ENCODE measurements at regions not wholly inside any gene's neighbourhood (a gene's known extent, or its start where the extent isn't known, plus 50 kb on each side); places are given as distances from the start of the nearest gene placed in this dataset.

DNA sequence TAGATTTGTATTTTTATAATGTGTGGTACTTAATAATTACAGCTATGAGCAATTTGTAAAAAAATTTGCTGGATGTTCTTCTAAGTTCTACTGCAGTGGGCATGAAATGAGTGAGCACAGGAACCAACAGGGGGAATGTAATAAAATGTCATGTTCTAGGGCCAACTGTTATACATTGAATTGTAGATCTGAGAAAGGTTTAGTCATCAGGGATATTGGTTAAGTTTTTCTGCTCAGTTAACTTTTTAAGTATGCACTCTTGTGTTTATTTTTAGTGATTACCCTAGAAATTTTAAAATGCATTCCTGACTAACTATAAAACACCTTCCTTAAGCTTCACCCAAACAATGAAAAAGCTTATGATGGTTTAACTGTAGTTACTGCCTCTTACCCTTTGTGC, 101.8 kb downstream of the CAND1 start:
- TF ChIP-seq POLR2A (IDR thresholded peaks at IDR 0.05), result no peak
- TF ChIP-seq, protein P1, sequence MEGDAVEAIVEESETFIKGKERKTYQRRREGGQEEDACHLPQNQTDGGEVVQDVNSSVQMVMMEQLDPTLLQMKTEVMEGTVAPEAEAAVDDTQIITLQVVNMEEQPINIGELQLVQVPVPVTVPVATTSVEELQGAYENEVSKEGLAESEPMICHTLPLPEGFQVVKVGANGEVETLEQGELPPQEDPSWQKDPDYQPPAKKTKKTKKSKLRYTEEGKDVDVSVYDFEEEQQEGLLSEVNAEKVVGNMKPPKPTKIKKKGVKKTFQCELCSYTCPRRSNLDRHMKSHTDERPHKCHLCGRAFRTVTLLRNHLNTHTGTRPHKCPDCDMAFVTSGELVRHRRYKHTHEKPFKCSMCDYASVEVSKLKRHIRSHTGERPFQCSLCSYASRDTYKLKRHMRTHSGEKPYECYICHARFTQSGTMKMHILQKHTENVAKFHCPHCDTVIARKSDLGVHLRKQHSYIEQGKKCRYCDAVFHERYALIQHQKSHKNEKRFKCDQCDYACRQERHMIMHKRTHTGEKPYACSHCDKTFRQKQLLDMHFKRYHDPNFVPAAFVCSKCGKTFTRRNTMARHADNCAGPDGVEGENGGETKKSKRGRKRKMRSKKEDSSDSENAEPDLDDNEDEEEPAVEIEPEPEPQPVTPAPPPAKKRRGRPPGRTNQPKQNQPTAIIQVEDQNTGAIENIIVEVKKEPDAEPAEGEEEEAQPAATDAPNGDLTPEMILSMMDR (IDR thresholded peaks at IDR 0.05), result no peak
- TF ChIP-seq EP300 (IDR thresholded peaks at IDR 0.05), result no peak
- H3K9me3 ChIP-seq, result no peaks in the 10 kb centered on the region
- no peak overlapping the region for H3K4me3 ChIP-seq
- H3K27me3 ChIP-seq, result no peaks in the 10 kb centered on the region
- H3K4me1 ChIP-seq, result peaks cover 0 to 11% (median 0%) of the 10 kb centered on the region in 4 donors
- no peaks in the 10 kb centered on the region for H3K36me3 ChIP-seq
- H3K27ac ChIP-seq, result no peak overlapping the region
- DNase-seq (ENCODE audit: low spot score in 2 of 2), result no peak

DNA sequence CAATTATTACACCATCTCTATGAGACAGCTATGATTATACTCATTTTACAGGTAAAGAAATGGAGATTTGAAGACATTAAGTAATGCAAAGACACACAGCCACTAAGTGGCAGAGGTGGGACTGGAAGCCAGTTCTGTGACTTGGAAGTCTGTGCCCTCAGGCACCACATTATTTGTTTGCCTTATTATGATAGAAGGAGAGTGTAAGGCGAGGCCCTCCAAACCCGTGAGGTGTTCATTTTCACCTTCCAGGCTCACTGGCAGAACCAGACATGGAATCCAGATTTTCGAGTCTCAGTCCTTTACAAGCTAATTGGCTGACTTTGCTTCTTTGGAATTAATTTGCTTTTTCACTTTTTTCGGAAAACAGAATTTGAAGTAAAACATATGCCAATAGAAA, 107.9 kb downstream of the CAND1 start:
- Histone ChIP-seq H3K4me1 (no peaks in the 10 kb centered on the region), H3K4me3 (no peak overlapping the region), H3K27ac (no peak overlapping the region), H3K9me3 (no peaks in the 10 kb centered on the region), H3K36me3 (no peaks in the 10 kb centered on the region), H3K27me3 (no peaks in the 10 kb centered on the region)
- no peak for TF ChIP-seq POLR2A (IDR thresholded peaks at IDR 0.05)
- no peak for TF ChIP-seq EP300 (IDR thresholded peaks at IDR 0.05)
- TF ChIP-seq, protein P1 (IDR thresholded peaks at IDR 0.05), result no peak
- 93 to 96% methylated on average over 4 of the region's 4 CpGs for WGBS, 2 donors
- no peak for DNase-seq (ENCODE audit: low spot score in 2 of 2)

DNA sequence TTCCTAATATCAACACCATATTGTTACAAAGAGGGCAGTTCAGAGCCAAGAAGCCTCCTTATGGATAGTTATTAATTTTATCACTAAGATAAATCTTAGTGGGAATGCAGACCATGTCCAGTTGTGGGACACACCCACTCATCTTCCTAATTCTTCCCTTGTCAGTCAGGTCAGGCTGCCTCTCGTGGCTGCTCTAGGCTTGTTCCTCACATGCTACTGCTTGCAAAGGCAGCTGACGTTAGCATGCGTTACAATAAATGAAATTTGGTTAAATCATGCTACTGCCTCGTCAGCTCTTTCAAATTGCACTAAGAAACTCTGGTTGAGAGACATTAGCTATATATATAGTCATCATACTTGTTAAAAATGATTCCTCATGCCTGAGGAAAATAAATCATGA, 108.4 kb downstream of the CAND1 start:
- Histone ChIP-seq H3K27ac (no peak overlapping the region), H3K36me3 (no peaks in the 10 kb centered on the region), H3K27me3 (no peaks in the 10 kb centered on the region), H3K4me1 (no peaks in the 10 kb centered on the region), H3K9me3 (no peaks in the 10 kb centered on the region), H3K4me3 (no peak overlapping the region)
- DNase-seq (ENCODE audit: low spot score in 2 of 2), result no peak
- 90 to 91% methylated on average over 4 of the region's 4 CpGs for WGBS, 2 donors
- TF ChIP-seq EP300 (IDR thresholded peaks at IDR 0.05) (no peak), POLR2A (IDR thresholded peaks at IDR 0.05) (no peak)
- TF ChIP-seq, protein P1 (IDR thresholded peaks at IDR 0.05), result no peak

DNA sequence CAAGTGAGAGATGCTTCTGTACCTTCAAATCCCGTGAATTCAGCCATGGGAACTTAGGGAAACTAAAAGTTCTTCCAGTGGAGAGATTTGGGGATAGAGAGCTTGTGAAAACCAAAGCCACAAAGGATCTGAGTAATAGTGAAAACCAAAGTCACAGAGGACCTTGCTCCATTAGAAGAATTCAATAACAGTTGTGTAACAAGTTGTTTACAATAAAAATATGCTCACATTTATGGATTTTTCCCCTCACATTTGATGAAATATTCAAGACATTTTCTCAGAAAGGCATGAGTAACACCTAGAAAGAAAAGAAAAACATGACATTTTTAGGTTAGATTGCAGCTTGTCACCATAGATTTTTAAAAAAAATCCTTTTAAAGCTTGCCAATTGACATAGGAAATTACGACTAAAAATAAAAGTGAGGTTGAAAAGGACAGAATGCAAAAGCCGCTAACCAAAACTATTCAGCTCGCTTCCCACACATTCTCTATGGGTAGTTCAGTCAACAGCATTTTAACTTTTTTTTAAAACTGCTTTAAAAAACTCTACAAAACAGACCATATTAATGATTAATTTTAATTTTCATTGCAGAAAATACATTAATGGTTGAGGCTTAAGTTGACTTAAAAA, 113.2 kb downstream of the CAND1 start:
- Histone ChIP-seq H3K36me3 (no peaks in the 10 kb centered on the region), H3K27me3 (no peaks in the 10 kb centered on the region), H3K9me3 (no peaks in the 10 kb centered on the region), H3K27ac (peak overlapping the region in 1 of 4 donors; percentile 66), H3K4me1 (no peaks in the 10 kb centered on the region), H3K4me3 (no peak overlapping the region)
- no peak for DNase-seq (ENCODE audit: low spot score in 2 of 2)
- WGBS, 2 donors, result 45 to 49% methylated on average over 4 of the region's 4 CpGs
- TF ChIP-seq, protein P1 (IDR thresholded peaks at IDR 0.05), result no peak
- TF ChIP-seq EP300 (IDR thresholded peaks at IDR 0.05), result no peak
- no peak for TF ChIP-seq POLR2A (IDR thresholded peaks at IDR 0.05)

DNA sequence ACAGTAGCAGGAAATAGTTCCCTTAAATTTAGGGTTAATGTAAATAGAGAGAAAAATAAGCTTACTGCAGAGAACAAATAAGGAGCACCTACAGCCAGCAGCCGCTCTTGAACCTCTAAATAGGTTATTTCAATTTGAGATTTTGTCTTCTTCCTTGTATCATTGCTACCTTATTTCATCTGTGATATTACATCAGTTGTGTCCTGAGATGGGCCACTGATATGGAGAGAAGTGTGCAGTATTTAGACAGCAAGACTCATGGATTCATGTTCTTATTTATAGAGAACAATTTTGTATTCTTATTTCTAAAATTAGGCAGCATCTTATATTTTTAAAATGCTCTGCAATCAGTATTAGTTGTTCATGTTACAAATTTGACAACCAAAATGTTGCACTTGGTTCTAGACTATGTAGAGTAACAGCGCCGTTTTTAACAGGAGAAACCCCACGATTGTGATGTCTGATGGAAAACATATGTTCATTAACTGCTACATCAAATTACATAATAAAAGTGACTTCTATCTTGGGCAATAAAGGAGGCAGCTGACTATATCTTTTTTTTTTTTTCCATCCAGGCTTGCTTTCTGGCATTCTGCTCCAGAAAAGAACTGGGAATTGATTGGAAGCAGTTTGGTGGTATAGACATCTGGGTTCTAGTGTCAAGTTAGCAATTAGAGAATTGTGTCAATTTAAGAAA, 117.9 kb downstream of the CAND1 start:
- Histone ChIP-seq H3K36me3 (no peaks in the 10 kb centered on the region), H3K27me3 (no peaks in the 10 kb centered on the region), H3K9me3 (no peaks in the 10 kb centered on the region), H3K27ac (no peak overlapping the region), H3K4me3 (no peak overlapping the region), H3K4me1 (no peaks in the 10 kb centered on the region)
- TF ChIP-seq EP300 (IDR thresholded peaks at IDR 0.05), result no peak
- no peak for TF ChIP-seq POLR2A (IDR thresholded peaks at IDR 0.05)
- TF ChIP-seq, protein P1 (IDR thresholded peaks at IDR 0.05), result no peak
- WGBS, 2 donors, result 66 to 72% methylated on average over 4 of the region's 4 CpGs
- DNase-seq (ENCODE audit: low spot score in 2 of 2), result no peak

All from tibial nerve (tissue), 4 donors.